Fibroblast of skin of left quadriceps (primary cell): ENCODE measurements at regions not wholly inside any gene's neighbourhood (a gene's known extent, or its start where the extent isn't known, plus 50 kb on each side); places are given as distances from the start of the nearest gene placed in this dataset.
"Not testable (repeated sequence)": the region's sequence is repeated elsewhere in the genome, so short reads cannot be mapped to it uniquely, and the experiment has no call there.

Experiments
- DNase-seq, 2 experiments: peaks; one replicate each; pipeline ENCODE4 v3.0.0-alpha.2; 2013; ENCODE audit warnings: low read depth in 2 of 2

DNA sequence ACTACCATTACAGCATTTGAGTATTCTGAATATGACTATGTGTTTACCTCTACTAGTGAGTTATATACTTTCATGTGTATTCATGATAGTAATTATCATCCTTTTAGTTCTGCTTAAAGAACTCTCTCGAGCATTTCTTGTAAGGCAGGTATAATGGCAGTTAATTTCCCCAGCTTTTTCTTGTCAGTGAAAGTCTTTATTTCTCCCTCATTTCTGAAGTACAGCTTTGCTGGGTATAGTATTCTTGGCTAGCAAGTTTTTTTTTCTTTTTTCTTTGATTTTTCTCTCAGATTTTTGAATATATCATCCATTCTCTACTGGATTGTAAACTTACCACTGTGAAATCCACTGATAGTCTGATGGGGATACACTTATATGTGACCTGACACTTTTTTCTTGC is 165.9 kb upstream of the ARHGAP5 start:
- DNase-seq = no peak

- DNase-seq = no peak
These were observed 163.7 kb upstream of the ARHGAP5 start for GRCh38 chr14:31913370-31913769.

DNA sequence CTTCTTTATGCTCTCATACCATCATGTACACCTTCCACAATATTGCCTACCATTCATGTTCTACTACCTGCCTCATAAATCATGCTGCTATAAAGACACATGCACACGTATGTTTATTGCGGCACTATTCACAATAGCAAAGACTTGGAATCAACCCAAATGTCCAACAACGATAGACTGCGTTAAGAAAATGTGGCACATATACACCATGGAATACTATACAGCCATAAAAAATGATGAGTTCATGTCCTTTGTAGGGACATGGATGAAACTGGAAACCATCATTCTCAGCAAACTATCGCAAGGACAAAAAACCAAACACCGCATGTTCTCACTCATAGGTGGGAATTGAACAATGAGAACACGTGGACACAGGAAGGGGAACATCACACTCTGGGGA is 158.8 kb upstream of the ARHGAP5 start:
- not testable (repeated sequence) for DNase-seq

DNA sequence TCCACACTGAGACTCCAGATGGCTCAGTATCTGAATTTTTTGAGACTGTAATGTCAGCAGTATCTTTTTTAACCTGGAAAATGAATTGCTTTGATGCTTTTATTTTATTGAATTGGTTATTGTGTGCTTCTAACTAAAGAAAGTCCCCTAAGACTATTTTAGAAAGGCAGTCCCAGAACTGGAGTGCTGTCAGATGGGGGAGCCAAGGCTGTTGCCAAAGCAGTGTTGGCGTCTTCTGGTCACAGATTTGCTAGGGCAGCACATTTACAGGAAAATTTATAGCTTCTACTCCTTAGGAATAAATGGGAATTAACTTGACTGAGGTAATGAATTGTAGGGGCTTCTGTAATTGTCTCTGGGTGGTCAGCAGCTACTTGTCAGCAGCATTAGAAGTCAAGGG is 157.1 kb upstream of the ARHGAP5 start:
- no peak for DNase-seq

GRCh38 chr14:31920989-31921650 is 156.0 kb upstream of the ARHGAP5 start:
- no peak for DNase-seq

- DNase-seq = no peak
These were observed 155.4 kb upstream of the ARHGAP5 start for GRCh38 chr14:31921721-31922120.

GRCh38 chr14:31926123-31926522 is 151.0 kb upstream of the ARHGAP5 start:
- DNase-seq = no peak

DNA sequence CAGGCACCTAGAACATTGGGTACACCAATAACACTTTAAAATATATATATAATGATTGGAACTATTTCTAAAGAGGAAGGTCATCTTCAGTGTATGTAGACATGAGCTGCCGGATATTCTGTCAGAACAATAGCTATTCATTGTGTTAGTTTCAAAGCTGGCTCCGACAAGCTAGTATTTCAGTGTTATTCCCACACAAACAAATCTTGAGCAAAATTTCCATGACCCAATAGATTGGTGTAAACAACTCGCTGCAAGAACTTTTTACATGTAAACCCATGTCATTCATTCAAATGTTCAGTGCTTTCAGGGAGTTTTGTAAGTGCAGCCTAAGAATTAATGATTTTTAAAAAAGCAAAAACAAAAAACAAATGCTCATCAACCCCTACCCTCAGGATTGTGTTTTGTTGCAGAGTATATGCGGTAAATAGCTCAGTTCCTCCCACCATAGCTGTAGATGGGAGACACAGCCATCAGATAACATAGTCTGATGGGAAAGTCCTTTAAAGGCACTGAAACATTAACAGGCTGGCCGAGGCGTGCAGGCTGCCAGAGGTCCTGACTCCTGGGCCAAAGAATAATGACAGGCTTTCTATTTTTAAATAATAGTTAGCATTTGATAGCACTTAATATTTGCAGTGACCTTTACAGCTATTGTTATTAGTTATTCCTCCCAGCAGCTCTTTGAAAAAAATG is 150.3 kb upstream of the ARHGAP5 start:
- DNase-seq = no peak

DNA sequence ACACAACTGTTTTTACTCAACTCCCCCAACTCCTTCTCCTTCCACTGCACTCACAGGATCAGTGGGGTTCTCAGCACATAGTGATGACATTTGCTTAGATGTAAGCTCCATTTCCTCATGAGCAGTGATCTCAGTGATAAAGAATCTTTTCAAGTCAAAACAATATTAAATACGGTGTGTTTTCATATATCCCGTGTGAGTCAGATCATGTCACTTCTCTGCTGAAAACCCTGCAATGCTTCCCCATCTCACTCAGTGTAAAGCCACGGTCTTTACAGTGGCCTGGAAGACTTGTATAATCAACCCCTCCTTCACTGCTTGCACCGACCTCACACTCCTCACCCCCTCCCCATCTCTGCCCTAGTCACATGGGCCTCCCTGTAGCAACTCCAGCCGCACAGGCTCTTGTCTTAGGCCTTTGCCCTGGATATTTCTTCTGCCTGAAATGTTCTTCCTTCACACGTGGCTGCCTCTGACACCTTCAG is 149.7 kb upstream of the ARHGAP5 start:
- peak; percentile 91 for DNase-seq

DNA sequence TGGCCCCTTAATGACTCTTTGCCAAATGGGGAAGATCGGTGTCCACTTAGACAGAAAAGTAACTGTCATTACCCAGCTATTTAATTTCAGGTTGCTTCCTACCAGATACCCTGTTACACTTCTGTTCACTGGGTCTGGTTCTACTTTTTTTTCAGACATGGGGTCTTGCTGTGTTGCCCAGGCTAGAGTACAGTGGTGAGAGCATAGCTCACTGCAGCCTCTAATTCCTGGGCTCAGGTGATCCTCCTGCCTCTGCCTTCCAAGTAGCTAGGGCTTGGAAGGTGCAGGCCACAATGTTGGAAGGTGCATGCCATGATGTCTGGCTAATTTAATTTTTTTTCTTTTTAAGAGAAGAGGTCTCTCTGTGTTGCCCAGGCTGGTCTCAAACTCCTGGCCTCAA is 147.0 kb upstream of the ARHGAP5 start:
- no peak for DNase-seq

- peak in 1 of 2 experiments; percentile 37 for DNase-seq
These were observed 146.4 kb upstream of the ARHGAP5 start for GRCh38 chr14:31930493-31931240.

GRCh38 chr14:31932675-31933074 is 144.4 kb upstream of the ARHGAP5 start:
- no peak for DNase-seq

DNA sequence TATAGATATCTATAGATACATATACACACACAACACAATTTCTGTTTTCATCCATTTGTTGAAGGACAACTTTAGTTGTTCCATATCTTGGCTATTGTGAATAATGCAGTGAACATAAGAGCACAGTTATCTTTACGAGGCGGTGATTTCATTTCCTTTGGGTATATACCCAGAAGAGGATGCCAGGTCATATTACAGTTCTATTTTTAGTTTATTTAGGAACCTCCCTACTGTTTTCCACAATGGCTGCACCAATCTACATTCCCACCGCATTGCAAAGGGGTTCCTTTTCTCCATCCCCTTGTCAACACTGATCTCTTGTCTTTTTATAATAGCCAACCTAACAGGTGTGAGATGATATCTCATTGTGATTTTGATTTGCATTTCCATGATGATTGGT is 143.4 kb upstream of the ARHGAP5 start:
- DNase-seq = no peak

GRCh38 chr14:31934767-31935266 is 142.3 kb upstream of the ARHGAP5 start:
- peak in 1 of 2 experiments; percentile 37 for DNase-seq

- no peak for DNase-seq
These were observed 141.7 kb upstream of the ARHGAP5 start for GRCh38 chr14:31935391-31935790.

DNA sequence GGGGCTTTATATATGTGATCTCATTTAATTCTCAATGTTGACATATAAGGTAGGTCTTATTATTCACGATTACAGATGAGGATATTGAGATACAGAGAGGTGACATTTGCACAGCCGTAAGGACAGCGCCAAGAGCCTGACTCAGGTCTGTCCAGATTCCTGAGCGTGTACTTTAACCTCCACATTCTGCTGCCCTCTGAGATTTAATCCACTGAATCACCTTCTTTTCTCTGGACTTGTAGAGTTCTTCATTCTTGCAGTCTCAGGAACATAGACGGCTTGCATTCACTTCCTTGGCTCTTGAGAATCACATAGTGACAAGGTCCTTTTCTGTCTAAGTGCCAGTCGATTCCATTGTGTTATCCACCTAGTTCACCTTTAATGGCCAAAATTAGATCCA is 141.0 kb upstream of the ARHGAP5 start:
- DNase-seq = no peak

DNA sequence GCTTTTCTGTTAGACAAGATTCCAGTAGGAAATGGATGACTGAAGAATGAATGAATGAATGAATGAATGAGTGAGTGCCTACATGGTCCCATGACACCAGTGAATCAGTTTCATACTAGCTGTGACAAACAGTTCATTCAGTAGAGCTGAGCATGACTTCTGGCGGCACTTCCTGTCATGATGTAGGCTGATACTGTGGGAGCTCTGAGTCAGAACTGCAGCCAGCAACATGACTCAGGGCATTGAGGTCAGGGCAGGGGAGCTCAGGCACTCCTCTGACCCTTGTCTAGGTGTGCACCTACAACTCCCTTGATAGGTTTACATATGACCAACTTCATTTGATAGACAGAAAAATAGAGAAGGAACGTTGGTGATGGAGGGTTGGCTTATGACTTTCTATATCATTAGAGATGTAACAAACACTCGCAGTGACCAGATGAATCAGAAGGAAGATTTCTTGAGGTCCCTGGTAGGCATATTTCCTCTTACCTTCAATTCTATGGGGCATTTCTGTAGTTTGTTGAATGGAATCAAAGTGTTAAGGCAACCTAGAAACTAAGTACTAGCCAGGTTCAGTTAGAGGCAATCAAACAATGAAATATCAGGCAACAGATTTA is 139.3 kb upstream of the ARHGAP5 start:
- DNase-seq = no peak

DNA sequence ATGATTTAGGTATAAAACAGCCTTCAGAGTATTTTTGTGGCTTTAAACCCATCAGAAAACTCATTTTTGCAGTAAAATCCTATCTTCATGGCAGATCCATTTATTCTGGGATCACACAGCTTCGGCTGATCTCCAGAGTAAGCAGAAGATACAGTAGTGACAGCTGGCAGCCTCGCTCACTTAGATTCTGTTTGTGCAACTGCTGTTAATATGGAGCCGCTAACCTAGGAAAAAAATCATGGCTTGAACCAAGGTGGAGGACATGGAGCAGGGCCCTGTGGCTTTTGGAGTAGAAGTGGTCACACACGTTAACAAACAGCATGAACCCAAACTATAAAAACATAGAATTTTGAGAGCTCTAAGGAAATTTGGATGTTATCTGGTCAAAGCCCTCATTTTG is 137.2 kb upstream of the ARHGAP5 start:
- no peak for DNase-seq

- no peak for DNase-seq
These were observed 135.6 kb upstream of the ARHGAP5 start for GRCh38 chr14:31941487-31941886.

- no peak for DNase-seq
These were observed 134.8 kb upstream of the ARHGAP5 start for GRCh38 chr14:31942166-31942841.

DNA sequence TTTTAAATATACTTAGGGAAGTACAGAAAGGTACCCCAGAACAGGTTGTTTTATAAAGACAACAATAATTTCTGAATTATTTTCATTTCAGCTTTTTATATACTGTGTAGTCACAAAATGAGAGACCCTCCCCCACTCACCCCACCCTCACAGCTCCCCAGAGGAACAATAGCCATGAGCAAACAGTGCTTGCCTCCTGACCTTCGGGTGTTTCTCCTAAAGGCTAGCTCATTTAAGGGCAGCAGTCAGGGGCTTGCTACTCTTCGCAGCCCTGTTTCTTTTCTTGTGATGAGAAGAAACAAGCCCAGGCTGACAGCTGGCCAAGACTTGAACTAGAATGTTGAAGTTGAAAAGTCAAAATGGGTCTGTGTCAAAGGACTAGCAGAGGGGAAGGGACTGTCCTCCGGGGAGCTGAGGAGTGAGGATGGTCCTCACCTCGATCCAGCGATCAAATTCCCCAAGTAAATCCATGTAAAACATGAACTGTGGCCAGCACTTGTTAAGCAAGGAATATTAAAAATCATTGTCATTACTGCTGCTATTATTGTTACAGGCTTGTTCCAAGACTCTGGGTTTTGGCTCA is 133.8 kb upstream of the ARHGAP5 start:
- DNase-seq = no peak
